ENCODE measurements at regions not wholly inside any gene's neighbourhood (a gene's known extent, or its start where the extent isn't known, plus 50 kb on each side); places are given as distances from the start of the nearest gene placed in this dataset.
A peak's percentile ranks its signal among the peaks of the same experiment; 100 is the strongest.

DNA sequence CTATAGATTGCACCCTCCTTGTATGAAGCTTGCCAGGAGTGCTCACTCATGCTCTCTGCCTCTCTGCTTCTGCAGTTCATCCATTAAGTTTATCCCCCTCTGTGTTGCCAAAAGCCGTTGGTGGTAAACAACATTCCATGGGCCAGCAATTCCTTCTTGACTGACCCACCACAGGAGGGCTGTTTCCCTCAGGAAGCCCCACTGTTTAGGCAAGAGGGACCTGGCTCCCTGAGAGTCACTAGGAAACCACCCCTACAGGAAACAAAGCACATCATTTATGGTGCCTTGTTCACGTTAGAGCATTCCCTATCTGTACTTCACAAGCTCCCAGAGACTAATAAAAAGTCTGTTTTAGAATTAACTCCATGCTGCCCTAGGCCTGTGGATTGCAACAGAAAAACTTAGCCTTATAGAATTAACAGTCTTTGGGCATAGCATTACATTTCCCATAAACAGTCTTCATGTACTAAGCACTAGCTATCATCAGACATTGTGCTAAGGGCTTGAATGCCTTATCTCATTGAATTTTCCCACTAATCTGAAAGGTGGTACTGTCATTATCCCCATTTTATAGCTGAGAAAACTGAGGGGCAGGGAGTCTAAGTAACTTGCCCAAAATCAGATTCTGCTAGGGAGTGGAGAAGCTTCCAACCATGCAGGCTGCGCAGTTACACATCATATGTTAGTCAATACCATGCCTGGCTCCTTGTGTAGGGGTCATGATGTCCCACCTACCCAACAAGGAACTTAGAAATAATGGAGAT, 149.9 kb downstream of the SHQ1 start:
- DNase-seq (ENCODE audit: low spot score) = no peak

DNA sequence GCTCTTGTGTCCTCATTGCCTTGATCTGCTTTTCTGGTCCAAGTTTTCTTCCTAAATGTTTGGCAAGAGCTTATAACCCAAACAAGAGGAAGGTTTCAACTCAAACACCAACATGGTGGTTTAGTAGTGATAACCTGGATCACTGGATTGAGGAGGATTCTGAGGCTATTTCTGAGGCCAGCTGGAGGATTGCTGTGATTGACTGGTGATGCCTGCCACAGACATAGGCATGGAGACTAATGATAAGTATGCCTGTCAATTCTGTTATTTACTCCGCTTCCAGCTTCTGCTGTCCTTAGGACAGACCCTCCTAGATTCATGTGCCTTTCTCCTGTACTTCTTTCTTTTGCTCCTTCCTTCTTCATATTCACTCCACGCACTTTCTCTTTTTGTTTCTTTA, 150.5 kb downstream of the SHQ1 start:
- DNase-seq (ENCODE audit: low spot score) = no peak

DNA sequence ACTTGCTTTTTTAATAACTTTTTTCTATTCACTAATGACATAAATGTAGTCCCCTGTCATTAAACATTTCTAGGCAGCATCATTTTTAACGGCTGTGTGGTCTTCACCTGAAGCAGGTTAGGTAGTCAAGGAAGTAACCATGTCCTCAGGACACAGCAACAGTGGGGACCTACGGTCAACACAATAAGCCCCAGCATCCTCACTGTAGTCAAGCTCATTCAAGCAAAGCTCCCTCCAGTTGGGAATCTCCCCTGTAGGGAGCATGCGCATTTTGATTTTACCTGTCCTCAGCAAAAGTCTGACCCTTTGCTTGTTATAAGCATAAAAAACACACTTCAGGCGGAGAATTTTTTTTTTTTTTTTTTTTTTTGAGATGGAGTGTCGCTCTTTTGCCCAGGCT, 151.4 kb downstream of the SHQ1 start:
- DNase-seq (ENCODE audit: low spot score) = no peak

DNA sequence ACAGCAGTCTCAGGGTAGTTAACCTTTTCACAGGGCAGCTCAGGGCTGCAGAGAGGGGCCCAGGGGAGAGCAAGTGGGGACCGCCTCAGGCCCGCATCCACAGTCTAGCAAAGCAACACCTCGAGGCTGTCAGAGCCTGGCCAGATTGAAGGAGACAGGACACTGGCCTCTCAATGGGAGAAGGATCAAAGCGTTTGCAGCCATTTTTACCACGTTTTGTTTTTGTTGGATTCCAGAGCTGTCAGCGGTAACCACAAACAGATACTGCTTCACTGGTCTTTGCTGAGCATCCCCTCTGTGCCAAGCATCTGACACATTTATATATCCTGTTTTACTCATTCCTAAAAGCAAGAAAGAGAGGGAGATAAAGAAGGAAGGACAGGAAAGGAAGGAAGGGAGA, 153.8 kb downstream of the SHQ1 start:
- DNase-seq (ENCODE audit: low spot score) = no peak

DNA sequence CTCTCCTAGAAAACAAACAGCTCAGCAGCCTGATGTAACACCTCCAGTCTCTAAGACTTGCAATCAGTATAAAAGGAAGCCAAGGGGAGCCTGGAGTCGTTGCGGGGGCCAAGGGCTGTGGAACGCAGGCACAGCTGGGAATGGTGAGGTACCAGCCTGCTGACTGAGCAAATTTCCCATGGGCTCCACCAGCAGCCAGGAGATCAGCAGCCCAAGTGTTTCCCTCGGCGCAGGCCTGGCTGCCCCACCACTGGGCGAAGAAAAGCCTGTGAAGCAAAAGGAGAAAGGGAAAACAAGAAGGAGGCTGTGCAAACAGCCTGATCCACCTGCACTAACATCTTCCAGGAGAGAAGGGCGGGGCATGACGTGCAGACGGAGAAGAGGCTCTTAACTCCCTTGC, 155.3 kb downstream of the SHQ1 start:
- no peak for DNase-seq (ENCODE audit: low spot score)

DNA sequence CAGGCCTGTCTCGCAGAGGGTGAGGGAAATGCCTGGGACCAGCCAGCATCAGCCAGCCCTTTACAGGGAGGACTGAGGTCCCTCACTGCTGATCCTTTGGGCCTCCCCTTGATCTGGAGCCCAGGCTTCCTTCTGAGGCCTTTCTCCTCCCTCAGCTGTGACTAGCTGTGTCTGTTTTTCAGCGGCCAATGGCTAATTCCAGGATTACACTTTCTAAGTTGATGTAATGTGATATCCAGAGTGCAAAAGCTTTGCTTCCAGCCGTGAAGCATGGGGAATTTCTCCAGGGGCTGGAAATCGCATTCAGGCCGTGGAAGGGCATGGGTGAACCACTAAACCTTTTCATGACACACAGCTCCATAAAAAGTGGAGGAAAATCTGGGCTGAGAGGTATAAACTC, 157.6 kb downstream of the SHQ1 start:
- DNase-seq (ENCODE audit: low spot score) = no peak

DNA sequence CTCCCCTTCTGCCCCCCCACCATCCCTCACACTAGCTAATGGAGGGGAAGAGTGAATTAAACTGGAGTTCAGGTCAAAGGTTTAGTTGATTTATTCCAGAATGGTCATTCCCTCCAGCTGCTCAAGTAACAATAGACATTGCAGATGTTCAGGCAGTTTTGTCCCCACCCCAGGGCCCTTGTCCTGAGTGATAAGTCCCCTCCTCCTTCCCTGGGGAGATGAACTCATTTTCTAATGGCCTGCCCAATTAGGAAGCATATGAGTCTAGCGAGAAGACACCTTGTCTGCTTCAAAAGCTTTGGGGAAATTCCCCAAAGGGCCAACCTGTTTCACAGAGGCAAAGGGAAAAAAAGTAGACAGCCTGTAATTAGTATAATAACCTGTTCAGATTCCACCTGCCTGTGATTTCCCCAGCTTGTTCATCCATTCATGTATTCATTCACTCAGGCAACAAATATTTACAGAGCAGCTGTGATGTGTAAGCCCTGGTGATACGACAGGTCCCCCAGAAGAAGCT, 165.3 kb downstream of the SHQ1 start:
- DNase-seq (ENCODE audit: low spot score) = no peak

DNA sequence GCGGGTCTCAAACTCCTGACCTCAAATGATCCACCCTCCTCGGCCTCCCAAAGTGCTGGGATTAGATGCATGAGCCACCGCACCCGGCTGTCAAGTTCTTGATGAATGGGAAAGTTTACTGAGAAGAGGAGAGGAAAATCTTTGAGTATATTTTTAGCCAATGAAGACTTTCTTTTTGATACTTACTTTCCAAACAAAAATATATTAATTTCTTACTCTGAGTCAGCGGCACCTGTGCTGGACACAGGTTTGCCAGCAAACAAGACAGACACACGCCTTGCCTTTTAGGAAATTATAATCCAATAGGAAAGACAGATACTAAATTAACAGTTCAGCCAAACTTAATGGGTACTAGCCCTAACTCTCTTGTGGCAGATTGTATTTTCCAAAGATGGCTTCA, 166.6 kb downstream of the SHQ1 start:
- DNase-seq (ENCODE audit: low spot score) = no peak

DNA sequence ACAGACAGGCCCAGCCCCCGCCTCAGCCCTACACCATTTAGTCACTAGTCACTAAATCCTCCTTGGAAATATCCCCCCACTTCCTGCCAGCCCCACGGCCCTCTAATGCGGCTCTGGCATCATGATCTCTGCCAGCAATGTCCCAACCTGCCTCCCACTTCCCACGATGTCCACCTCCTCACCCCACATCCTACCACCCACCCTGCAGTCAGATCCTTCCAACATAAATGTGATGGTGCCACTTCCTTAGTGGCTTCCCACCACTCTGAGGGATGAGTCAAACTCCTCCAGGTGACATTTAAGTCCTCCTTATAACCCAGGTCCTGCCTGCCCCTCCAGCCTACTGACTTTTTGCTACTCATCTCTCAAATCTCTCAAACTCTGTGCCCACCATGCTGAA, 167.5 kb downstream of the SHQ1 start:
- DNase-seq (ENCODE audit: low spot score) = no peak

DNA sequence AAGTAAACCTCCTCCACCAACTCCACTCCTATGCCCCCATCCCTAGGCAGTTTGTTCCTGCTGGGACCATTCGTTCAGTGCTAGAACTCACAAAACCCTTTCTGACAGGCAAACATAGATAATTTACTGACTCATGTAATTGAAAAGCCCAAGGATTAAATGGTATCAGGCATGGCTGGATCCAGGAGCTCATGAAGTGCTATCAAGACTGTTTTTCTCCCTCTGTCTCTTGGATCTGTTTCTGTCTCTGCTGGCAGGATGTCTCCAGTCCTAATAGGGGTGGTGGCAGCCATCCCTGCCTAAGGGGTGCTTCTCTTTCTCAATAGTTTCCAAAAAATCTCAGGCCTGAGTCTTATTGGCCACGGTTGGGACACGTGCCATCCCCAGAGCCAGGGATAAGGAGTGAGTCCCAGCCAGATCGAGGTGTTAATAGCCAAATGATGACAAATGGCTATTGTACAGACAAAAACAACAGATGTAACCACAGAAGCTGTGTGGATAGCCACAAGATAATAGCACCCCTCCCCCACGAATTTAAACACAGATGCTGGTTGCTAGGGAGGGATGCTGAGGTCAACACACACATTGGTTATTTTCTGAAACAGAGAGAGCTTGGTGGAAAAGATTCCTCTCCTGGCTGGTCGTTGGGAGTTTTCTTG, 168.6 kb downstream of the SHQ1 start:
- peak; percentile 73 for DNase-seq (ENCODE audit: low spot score)

DNA sequence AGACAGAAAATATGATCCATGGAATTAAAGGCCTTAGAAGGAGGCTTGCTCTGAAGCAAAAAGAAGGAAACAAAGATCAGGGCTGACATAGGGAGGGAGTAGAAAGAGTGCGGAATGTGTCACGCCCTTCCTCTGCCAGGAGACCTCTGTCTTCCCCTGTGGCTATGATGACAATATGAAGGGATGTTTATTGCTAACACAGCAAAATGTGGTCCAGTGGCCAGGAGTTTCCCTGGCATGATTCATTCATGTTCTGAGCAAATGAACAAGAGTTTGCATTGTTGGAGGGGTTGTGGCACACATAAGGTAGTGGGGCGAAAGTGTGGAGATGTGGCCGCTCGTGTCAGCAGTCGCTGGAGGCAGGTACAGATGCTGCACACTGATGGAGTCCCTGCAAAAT, 169.4 kb downstream of the SHQ1 start:
- DNase-seq (ENCODE audit: low spot score) = peak; percentile 80

DNA sequence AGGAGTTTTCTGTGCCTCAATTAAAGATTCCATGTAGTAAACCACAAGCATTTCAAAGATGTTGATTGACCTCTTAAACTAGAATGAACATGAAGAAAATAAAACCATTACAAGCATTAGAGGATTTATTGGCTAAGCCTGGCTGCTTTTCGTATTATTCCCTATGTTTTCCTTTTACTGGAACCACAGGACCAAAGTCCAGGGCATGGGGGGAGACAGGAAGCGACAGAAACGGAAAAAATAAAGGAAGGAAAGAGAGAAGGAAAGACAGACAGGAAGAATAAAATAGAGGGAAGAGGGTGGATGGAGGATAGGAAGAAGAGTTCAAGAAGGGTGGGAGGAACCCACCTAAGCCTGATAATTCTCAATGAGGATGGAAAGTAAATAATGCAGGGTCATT, 169.9 kb downstream of the SHQ1 start:
- DNase-seq (ENCODE audit: low spot score) = no peak

DNA sequence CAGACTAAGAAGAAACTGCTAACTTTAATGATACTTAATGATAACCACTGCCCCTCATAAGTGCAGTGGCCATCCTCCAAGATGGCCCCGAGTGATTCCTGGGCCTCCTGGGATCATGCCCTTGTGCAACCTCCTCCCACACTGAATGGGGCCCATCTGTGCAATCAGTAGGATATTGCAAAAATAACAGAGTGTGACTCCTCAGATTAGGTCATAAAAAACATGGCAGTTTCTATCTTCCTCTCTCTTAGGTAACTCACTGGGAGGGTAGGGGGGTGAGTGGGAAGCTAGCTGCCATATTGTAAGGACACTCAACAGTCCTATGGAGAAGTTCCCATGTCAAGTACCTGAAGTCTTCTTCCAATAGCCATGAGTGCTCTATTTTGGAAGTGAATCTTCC, 173.0 kb downstream of the SHQ1 start:
- DNase-seq (ENCODE audit: low spot score) = no peak

DNA sequence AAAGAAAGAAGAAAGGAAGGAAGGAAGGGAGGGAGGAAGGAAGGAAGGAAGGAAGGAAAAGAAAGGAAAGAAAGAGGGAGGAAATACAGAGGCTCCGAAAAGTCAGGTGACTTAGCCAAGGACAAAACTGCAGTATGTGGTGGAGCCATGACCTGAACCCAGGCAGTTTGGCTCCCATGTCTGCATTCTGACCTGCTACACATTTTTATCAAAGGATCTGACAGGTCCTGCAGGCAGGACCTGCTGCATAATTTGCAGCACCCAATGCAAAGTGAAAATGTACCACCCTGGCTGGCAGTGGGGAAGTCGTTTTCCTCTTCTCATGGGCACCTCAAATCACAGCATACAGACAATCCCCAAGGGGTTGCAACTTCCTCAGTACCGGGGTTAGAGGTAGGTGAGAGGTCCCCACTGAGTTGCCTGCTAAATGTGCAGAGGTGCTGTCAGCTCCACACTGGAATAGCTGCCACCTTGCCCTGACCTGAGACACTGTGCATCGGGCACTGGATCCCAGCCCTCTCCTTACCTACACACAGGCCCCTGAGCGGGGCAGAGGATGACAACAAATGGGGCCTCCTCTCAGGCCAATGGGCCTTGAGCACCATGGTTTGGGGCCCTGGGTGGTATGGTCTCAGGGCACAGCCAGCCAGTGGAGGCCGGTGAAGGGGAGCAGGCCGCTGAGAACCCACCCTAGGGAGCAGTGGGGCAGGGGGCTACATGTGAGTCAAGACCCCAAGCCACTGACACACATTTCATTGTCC, 175.1 kb downstream of the SHQ1 start:
- DNase-seq (ENCODE audit: low spot score) = no peak

DNA sequence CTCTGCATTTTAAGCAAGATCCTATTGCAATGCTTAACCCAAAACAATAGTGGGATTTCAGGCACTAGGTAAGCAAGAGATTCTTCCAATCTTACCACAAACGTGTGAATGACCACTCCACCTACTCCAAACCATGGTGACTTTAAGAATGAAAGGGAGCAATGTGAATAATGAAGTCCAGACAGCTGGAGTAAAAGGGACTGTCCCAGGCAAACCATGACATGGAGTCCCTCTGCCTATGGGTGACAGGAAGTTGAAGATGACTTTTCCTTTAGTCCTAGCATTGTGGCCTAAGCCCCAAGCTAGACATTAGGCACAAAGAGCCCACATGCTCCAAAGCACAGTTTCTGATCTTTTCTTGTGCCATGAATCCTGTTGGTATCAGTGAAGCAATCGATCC, 179.0 kb downstream of the SHQ1 start:
- DNase-seq (ENCODE audit: low spot score) = no peak

DNA sequence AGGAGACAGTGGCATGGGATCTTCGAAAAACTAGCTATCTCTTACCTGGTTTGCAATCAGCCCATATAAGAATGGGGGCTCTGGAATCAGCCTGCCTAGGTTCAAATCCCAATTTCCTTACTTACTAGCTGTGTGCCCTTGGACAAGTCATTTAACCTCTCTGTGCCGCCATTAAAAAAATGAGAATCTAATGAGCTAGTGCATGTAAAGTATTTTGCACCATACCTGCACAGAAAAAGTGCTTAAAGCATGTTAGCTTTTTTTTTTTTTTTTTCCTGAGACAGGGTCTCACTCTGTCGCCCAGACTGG, 181.8 kb downstream of the SHQ1 start:
- no peak for DNase-seq (ENCODE audit: low spot score)

DNA sequence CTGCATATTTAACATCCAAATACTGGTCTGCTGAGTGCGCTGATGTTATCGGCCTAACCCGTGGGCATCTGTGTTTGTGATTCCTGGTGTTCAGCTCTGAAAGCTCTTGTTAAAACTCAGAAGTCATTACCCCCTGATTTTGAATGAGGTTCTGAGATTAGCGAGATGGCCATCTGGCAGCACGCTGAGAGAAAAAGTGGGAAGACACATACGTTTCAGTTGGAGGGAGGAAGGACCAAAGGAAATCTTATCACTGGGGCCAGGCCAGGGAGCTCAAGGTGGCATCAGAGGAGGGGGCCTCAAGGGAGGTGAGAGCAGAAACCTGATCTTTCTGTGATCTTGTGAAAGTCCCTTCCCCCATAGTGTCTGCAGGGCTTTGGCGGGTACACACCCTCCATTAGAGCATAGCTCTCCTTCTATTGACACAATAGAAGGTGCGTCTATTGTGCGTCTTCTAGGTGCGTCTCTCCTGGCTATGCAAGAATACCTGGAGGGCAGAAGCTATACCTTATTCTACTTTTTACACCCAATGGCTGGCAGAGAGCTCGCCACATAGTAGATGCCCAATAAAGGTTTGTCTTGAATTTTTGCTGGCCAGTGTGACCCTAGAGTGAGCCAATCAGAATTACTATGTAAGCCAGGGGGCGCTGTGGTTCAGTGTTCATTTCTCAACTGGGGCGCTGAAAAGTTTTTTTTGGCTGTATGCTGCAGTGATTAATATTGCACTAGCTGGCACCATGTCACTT, 182.4 kb downstream of the SHQ1 start:
- no peak for DNase-seq (ENCODE audit: low spot score)

DNA sequence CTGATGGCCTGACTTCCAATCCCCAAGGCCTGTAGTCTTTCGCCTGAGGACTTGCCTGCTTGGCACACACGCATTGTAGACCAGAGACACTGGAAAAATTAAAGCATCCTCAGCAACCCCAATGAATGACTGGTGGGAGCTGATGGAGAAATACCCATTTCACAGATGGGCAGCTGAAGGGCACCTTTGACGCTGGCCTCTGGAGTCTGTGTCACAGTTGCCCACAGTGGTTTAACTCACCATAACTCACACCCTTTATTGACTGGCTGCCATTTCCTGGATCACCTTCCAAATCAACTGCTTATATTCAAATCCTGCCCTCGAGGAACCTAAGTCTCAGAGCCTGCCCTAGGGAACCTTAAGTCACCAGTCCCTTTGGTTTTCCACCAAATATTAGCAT, 183.1 kb downstream of the SHQ1 start:
- no peak for DNase-seq (ENCODE audit: low spot score)

DNA sequence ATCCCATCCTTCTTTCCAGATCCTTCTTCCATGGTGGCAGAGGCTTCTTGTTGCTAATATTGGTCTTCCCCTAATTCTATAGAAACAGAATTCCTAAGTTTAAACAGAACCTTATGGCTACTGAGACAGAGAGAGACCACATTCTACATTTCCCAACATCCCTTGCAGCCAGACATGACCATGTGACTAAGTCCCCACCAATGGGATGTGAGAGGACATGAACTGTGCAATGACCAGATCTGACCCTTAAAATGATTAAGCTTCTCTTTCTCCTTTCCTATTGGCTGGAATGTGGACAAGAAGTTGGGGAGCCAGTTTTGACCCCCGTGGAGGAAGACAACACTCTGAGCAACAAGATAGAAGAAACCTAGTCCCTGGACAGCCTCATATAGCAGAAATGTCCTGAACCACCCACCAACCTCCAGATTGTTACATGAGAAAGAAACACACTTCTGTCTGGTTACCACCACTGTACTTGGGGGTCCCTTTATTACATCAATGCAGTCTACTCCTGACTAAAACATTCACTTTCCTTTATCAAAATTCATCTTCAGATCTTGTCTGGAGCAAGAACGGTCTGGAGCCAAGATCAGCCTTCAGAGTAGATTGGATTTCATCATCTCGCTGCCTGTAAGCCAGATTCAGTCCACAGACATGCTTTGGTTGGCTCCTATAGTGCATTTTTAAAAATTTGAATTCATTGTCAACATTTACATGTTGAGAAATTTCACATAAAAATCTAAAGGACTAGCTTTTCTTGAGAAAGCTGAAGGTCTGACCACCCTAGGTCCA, 183.9 kb downstream of the SHQ1 start:
- no peak for DNase-seq (ENCODE audit: low spot score)

DNA sequence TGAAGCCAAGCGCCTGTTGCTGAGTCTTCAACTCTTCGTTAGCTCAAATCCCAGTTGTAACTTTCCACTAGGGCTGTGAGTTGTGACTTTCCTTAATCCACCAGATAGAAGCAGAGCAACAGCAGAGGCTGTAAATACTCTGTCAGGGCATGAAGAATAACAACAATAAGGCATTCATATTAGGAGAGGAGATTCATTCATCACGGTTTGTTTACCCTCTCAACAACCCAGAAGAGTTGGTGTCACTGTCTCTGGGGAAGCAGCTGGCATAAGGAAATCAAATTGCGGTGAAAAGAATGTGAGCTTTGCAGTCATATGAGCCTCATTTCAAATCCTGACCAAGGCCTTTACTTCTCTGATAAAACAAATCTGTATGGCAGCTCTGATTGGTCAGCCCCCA, 184.8 kb downstream of the SHQ1 start:
- no peak for DNase-seq (ENCODE audit: low spot score)

DNA sequence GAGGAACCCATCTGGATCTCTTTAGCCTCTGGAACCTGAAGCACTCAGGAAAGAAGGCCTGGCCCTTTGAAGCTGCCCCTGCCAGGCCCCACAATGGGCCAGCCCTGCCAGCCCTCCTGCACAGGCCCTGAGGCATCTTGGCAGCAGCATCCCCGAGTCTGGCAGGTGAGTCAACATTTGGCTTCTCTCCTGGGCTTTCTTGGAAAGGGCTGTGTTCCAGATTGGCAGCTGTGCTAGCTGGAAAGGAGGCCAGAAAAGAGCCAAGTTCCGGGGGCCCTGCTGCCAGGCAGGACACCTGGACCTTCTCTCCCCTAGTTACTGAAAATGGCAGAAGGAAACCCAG, 187.2 kb downstream of the SHQ1 start:
- DNase-seq (ENCODE audit: low spot score) = peak; percentile 37
